Esophagus muscularis mucosa (tissue), 3 donors: ENCODE measurements at regions not wholly inside any gene's neighbourhood (a gene's known extent, or its start where the extent isn't known, plus 50 kb on each side); places are given as distances from the start of the nearest gene placed in this dataset.

Experiments used
- POLR2A ChIP-seq: fragments of 450-650 bp; IDR thresholded peaks from one replicate; pipeline ENCODE4 v1.6.1; 2017; ENCODE audit warnings: antibody characterized with exemption, moderate library complexity, mild to moderate bottlenecking, low read depth
- TF ChIP-seq, protein P1 (sequence below), 3 experiments: fragments of 200-600 bp in 2 of 3; fragments of 450-650 bp in 1 of 3; sonication (generic) in 2 of 3; IDR thresholded peaks; one replicate each; pipeline ENCODE4 v1.5.1; 2017 to 2019; ENCODE audit warnings: antibody characterized with exemption in 3 of 3, mild to moderate bottlenecking in 2 of 3, moderate library complexity in 1 of 3

DNA sequence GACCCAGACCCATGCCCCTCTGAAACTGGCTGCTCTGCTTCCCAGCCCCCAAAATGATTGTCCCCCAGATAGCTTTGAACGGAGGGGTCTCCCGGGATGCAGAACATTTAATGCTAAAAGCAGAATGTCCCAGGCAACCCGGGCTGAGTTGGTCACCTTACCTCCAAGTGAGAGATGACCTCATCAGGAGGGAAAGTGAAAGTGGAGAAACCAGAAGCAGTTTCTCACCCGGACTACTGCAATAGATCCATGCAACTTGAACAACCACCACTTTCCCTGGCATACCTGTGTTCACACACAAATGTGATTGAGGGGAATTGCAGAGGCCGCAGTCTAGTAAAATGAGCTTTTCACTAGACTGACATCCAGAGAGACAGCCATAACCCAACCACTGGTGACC is 75.3 kb upstream of the NPAS2 start:
- no peak for TF ChIP-seq POLR2A
- TF ChIP-seq, protein P1, sequence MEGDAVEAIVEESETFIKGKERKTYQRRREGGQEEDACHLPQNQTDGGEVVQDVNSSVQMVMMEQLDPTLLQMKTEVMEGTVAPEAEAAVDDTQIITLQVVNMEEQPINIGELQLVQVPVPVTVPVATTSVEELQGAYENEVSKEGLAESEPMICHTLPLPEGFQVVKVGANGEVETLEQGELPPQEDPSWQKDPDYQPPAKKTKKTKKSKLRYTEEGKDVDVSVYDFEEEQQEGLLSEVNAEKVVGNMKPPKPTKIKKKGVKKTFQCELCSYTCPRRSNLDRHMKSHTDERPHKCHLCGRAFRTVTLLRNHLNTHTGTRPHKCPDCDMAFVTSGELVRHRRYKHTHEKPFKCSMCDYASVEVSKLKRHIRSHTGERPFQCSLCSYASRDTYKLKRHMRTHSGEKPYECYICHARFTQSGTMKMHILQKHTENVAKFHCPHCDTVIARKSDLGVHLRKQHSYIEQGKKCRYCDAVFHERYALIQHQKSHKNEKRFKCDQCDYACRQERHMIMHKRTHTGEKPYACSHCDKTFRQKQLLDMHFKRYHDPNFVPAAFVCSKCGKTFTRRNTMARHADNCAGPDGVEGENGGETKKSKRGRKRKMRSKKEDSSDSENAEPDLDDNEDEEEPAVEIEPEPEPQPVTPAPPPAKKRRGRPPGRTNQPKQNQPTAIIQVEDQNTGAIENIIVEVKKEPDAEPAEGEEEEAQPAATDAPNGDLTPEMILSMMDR (IDR thresholded peaks at IDR 0.05): no peak
